ENCODE measurements at regions not wholly inside any gene's neighbourhood (a gene's known extent, or its start where the extent isn't known, plus 50 kb on each side); places are given as distances from the start of the nearest gene placed in this dataset.
"Not testable (repeated sequence)": the region's sequence is repeated elsewhere in the genome, so short reads cannot be mapped to it uniquely, and the experiment has no call there.

GRCh38 chr7:32219416-32219815 lies 149.2 kb upstream of the PDE1C start:
- no peaks in the 10 kb centered on the region for H3K9me3 ChIP-seq (ENCODE audit: control insufficient read depth, insufficient read depth, low read length)
- H3K9ac ChIP-seq (ENCODE audit: low read depth, low read length): no peak overlapping the region
- H3K4me1 ChIP-seq (ENCODE audit: insufficient read depth, low read length): no peaks in the 10 kb centered on the region
- H3K36me3 ChIP-seq (ENCODE audit: insufficient read depth, low read length): no peaks in the 10 kb centered on the region

DNA sequence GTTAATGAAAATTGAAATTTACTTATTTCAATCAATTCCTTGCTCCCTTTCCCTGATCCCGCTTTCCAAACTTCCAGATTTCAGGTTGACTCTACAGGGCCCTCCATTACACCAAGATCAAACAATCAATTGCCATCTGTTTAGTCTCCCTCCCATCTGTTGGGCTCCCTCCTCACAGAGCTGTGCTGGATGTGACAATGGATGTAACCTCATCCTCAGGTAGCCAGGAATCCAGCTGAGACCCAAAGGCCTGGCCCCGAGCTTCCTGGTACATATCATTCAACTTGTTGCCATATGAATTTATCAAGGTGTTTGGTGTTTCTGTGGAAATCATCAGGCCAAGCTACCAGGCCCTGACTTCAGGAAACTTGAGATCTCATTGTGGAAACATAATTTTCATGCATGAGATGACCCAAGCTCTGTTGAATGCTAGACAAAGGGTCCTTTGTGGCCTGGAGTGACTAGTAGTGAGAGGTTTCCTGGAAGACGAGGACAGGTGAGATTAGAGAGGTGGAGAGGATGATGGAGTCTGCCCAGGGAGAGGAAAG lies 148.6 kb upstream of the PDE1C start:
- H3K4me1 ChIP-seq (ENCODE audit: insufficient read depth, low read length): no peaks in the 10 kb centered on the region
- no peaks in the 10 kb centered on the region for H3K9me3 ChIP-seq (ENCODE audit: control insufficient read depth, insufficient read depth, low read length)
- H3K9ac ChIP-seq (ENCODE audit: low read depth, low read length): no peak overlapping the region
- H3K36me3 ChIP-seq (ENCODE audit: insufficient read depth, low read length): no peaks in the 10 kb centered on the region

DNA sequence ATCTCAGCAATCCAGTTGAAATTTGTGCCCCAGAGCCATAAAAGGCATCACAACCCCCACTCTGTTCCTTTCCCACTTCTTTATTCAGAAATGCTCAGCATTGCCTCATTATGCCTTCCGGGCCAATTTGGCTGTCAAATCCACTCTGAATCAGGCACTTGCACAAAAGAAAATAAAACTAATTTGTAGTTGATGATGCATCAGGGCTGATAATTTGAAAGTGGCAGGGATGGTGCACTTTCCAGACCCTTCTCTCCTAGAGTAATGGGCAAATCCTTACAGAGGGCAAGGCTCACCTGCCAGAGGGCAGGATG lies 147.9 kb upstream of the PDE1C start:
- Histone ChIP-seq H3K9ac (ENCODE audit: low read depth, low read length) (no peak overlapping the region), H3K9me3 (ENCODE audit: control insufficient read depth, insufficient read depth, low read length) (no peaks in the 10 kb centered on the region), H3K36me3 (ENCODE audit: insufficient read depth, low read length) (no peaks in the 10 kb centered on the region), H3K4me1 (ENCODE audit: insufficient read depth, low read length) (no peaks in the 10 kb centered on the region)

DNA sequence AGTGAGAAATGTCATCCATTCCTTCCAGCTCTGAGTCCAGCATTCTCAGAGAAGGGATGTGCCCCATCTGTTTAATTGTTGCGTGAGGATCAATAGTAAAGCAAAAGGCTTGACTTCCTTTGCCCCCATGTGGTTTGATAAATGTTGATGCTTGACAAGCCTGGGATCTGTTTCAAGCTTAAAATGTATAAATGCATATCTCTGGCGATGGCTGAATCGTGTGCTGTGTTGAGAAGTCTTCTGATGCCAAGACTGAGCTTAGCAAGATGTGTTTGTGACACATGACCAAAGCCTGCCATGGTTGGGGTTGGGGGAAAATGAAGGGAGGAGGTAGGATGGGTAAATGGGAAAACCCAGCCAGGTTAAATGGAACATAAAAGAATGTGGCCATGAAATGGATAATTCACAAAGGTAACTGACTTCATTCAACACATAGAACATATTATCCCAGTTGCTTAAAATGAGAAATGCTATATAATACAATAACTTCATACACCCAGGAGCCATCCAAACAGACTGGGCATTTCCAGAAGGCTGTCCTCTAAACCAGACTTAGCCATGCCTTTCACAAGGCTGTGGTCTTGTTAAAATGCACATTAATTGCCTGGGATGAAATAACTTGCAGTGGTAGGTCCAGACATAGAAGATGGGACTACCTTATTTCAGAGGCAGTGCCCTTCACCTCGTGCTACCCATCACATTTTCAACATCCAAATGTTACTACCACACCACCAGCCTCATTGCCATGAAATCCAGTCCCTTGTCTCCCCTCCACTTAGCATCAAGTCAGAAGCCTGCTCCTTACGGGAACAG lies 147.3 kb upstream of the PDE1C start:
- Histone ChIP-seq H3K4me1 (ENCODE audit: insufficient read depth, low read length) (no peaks in the 10 kb centered on the region), H3K9ac (ENCODE audit: low read depth, low read length) (no peak overlapping the region), H3K36me3 (ENCODE audit: insufficient read depth, low read length) (no peaks in the 10 kb centered on the region), H3K9me3 (ENCODE audit: control insufficient read depth, insufficient read depth, low read length) (no peaks in the 10 kb centered on the region)

DNA sequence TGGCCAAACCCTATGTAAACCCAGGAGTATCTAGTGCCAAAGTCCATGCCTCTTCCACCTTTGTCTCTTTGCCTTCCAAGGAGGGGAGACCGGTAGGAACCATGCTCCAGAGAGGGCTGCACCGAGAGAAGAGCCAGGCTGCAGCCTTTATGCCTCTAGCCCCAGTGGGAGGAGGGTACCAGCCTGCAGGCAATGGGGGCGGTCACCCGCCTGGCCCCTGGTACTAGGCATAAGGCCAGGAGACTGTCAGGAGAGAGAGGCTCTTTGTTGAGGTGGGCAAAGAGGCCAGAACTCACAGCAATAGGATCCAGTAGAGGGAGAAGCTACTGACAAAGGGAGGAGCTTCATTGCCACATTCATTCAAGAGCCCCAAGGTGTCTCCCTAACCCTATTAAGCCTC lies 146.6 kb upstream of the PDE1C start:
- no peaks in the 10 kb centered on the region for H3K36me3 ChIP-seq (ENCODE audit: insufficient read depth, low read length)
- H3K9me3 ChIP-seq (ENCODE audit: control insufficient read depth, insufficient read depth, low read length): no peaks in the 10 kb centered on the region
- no peak overlapping the region for H3K9ac ChIP-seq (ENCODE audit: low read depth, low read length)
- H3K4me1 ChIP-seq (ENCODE audit: insufficient read depth, low read length): no peaks in the 10 kb centered on the region

DNA sequence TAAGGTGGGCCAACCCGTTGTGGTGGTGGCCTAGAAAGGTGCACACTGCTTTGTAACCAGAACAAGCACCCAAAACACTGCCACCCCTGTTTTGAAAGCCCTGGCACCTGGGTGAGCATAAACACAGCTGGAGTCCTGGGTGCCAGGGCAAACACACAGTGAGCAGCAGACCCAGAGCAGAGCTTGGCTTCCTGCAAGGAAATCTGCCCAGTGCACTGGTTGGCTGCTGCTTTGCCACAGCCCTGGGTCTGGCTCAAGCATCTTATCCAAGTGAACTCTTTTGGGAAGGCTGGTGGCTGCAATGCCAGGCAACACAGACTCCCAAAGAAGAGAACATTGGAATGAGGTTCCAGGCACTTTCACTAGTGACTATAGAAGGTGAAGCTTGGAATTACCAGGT lies 145.5 kb upstream of the PDE1C start:
- Histone ChIP-seq H3K9ac (ENCODE audit: low read depth, low read length) (no peak overlapping the region), H3K9me3 (ENCODE audit: control insufficient read depth, insufficient read depth, low read length) (no peaks in the 10 kb centered on the region), H3K36me3 (ENCODE audit: insufficient read depth, low read length) (no peaks in the 10 kb centered on the region), H3K4me1 (ENCODE audit: insufficient read depth, low read length) (no peaks in the 10 kb centered on the region)

DNA sequence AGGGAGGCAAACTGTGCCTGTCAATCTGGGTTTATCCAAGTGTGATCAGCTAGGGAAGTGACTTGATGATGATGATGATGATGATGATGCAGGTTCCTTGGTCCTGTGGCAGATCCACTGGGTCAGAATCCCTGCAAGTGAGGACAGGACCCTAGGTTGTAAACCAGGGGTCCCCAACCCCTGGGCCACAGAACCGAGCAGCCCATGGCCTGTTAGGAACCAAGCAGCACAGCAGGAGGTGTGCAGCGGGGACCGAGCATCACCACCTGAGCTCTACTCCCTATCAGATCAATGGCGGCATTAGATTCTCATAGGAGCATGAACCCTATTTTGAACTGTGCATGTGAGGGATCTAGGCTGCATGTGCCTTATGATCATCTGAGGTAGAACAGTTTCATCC lies 144.7 kb upstream of the PDE1C start:
- no peaks in the 10 kb centered on the region for H3K9me3 ChIP-seq (ENCODE audit: control insufficient read depth, insufficient read depth, low read length)
- H3K9ac ChIP-seq (ENCODE audit: low read depth, low read length): no peak overlapping the region
- H3K36me3 ChIP-seq (ENCODE audit: insufficient read depth, low read length): no peaks in the 10 kb centered on the region
- no peaks in the 10 kb centered on the region for H3K4me1 ChIP-seq (ENCODE audit: insufficient read depth, low read length)

DNA sequence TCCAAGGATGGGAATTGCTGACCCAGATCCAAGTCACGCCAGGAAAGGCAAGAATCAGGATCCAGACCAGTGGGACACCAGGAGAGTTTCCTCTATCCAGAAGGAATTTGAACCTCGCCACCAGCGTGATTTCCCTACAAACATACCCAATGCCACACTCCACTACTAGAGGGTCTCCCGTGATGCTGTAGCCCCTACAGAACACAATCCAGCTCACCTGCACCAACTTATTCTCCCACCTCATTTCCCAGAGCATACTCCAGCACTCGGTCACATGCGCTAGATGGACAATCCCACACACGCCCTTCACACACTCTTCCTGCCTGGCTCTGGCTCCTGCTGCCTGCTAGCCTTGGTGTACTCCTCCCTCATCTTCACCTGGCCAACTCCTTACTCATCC lies 142.1 kb upstream of the PDE1C start:
- Histone ChIP-seq H3K9me3 (ENCODE audit: control insufficient read depth, insufficient read depth, low read length) (no peaks in the 10 kb centered on the region), H3K4me1 (ENCODE audit: insufficient read depth, low read length) (no peaks in the 10 kb centered on the region), H3K36me3 (ENCODE audit: insufficient read depth, low read length) (no peaks in the 10 kb centered on the region), H3K9ac (ENCODE audit: low read depth, low read length) (no peak overlapping the region)

DNA sequence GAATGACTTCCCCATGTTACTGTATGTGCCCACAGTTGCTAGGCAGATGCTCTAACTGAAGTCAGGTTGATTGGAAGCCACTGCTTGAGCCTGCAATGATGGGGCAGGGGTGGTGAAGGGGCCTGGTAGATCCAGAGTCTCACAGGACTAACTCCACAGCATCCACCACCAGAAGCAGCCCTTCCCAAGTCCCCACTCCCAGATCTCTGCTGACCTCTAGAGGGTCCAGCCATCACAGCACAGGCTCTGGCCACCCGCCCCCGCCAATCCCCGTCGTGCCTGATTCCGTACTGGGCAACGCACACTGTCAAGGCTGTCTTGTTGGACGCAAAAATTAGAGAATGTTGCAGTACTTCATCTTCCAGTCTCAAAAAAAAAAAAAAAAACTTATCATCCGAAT lies 136.8 kb upstream of the PDE1C start:
- H3K36me3 ChIP-seq (ENCODE audit: insufficient read depth, low read length): no peaks in the 10 kb centered on the region
- H3K9ac ChIP-seq (ENCODE audit: low read depth, low read length): no peak overlapping the region
- no peaks in the 10 kb centered on the region for H3K4me1 ChIP-seq (ENCODE audit: insufficient read depth, low read length)
- no peaks in the 10 kb centered on the region for H3K9me3 ChIP-seq (ENCODE audit: control insufficient read depth, insufficient read depth, low read length)

- Histone ChIP-seq H3K4me1 (ENCODE audit: insufficient read depth, low read length) (no peaks in the 10 kb centered on the region), H3K9me3 (ENCODE audit: control insufficient read depth, insufficient read depth, low read length) (no peaks in the 10 kb centered on the region), H3K9ac (ENCODE audit: low read depth, low read length) (no peak overlapping the region), H3K36me3 (ENCODE audit: insufficient read depth, low read length) (no peaks in the 10 kb centered on the region)
Measured at GRCh38 chr7:32206488-32206887, 136.3 kb upstream of the PDE1C start.

GRCh38 chr7:32205298-32205824 lies 135.2 kb upstream of the PDE1C start:
- not testable (repeated sequence) for H3K9ac ChIP-seq (ENCODE audit: low read depth, low read length); H3K9me3 ChIP-seq (ENCODE audit: control insufficient read depth, insufficient read depth, low read length); H3K36me3 ChIP-seq (ENCODE audit: insufficient read depth, low read length); H3K4me1 ChIP-seq (ENCODE audit: insufficient read depth, low read length)

DNA sequence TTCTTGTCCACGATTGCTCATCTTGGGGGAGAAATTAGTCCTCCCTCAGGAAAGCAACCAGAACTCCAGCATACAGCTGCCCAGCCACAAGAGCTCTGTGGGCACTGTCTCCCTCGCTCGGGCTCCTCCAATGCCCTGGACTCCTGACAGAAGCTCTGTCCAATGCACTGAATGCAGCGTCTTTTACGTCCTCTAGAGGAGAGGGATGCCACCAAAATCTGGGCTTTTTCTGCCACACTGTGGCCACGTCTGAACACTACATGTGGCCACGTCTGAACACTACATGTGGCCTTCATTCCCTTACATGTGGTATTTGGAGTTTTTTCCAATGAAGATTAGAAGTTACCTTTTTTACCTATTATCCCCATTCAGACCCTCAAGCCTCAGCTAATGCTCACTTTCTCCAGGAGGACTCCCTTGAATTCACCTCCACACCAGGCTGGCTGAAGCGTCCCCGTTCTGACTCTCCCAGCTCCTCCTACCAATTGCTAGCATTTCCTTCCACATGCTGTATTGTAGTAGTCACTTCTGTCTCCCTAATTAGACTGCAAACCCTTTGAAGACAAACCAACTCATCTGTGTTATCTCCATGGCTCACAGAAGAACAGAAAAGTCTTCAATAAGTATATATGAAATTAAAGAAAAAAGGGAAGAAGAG lies 134.3 kb upstream of the PDE1C start:
- Histone ChIP-seq H3K36me3 (ENCODE audit: insufficient read depth, low read length) (no peaks in the 10 kb centered on the region), H3K9me3 (ENCODE audit: control insufficient read depth, insufficient read depth, low read length) (no peaks in the 10 kb centered on the region), H3K4me1 (ENCODE audit: insufficient read depth, low read length) (no peaks in the 10 kb centered on the region), H3K9ac (ENCODE audit: low read depth, low read length) (no peak overlapping the region)

DNA sequence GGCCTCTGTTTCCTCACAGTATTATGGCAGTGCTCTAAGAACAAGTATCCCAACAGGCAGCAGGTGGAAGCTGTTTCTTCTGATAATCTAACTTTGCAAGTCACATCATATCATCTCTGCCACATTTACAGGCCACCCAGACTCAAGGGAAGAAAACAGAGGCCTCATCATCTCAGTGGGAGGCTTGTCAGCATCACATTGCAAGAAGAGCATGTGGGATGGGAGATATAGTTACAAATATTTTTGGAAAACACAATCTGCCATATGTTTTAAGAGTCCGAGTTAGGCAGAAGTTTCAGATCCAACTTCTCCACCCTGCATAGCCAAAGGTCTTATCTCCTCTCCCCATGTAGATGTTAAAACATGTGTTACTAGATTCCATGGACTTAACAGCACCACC lies 130.4 kb upstream of the PDE1C start:
- Histone ChIP-seq H3K36me3 (ENCODE audit: insufficient read depth, low read length) (no peaks in the 10 kb centered on the region), H3K9me3 (ENCODE audit: control insufficient read depth, insufficient read depth, low read length) (no peaks in the 10 kb centered on the region), H3K9ac (ENCODE audit: low read depth, low read length) (no peak overlapping the region), H3K4me1 (ENCODE audit: insufficient read depth, low read length) (no peaks in the 10 kb centered on the region)

DNA sequence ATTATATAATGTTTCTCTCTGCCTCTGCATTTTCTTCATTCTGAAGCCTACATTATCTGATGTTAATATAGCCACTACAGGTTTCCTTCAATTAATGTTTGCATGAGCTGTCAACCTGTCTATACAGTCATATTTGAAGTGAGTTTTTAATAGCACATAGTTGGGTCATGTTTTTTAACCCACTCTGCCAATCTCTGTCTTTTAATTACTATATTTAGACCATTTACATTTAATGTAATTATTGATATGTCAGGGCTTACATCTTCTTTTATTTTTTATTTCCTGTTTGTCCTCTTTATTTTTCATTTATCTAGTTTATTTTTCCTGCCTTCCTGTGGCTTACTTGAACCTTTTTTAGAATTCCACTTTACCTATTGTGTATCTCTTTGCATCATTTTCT lies 124.3 kb upstream of the PDE1C start:
- Histone ChIP-seq H3K9ac (ENCODE audit: low read depth, low read length) (no peak overlapping the region), H3K4me1 (ENCODE audit: insufficient read depth, low read length) (no peaks in the 10 kb centered on the region), H3K36me3 (ENCODE audit: insufficient read depth, low read length) (no peaks in the 10 kb centered on the region), H3K9me3 (ENCODE audit: control insufficient read depth, insufficient read depth, low read length) (no peaks in the 10 kb centered on the region)

- Histone ChIP-seq H3K9me3 (ENCODE audit: control insufficient read depth, insufficient read depth, low read length) (no peaks in the 10 kb centered on the region), H3K4me1 (ENCODE audit: insufficient read depth, low read length) (no peaks in the 10 kb centered on the region), H3K36me3 (ENCODE audit: insufficient read depth, low read length) (no peaks in the 10 kb centered on the region), H3K9ac (ENCODE audit: low read depth, low read length) (no peak overlapping the region)
Measured at GRCh38 chr7:32191305-32191704, 121.1 kb upstream of the PDE1C start.
